WTC11 (cell line): ENCODE measurements at regions not wholly inside any gene's neighbourhood (a gene's known extent, or its start where the extent isn't known, plus 50 kb on each side); places are given as distances from the start of the nearest gene placed in this dataset.

ENCODE experiments used
- ATAC-seq: fragments of 200-7000 bp; cut with Tn5 transposase; 2 replicates; pipeline ENCODE4 v1.10.0; 2021; ENCODE audit warnings: mild to moderate bottlenecking, moderate library complexity
- CTCF ChIA-PET: fragments of 300-600 bp; sonication (Branson Sonifier 250); formaldehyde crosslinking; loops from one replicate; lab custom pipeline; 2021; ENCODE audit warnings: antibody characterized with exemption; lab: Charles Lee
- POLR2A ChIA-PET: fragments of 350-600 bp; sonication (Branson Sonifier 250); formaldehyde crosslinking; loops from one replicate; lab custom pipeline; 2021; ENCODE audit warnings: antibody characterized with exemption; lab: Charles Lee
- DNase-seq: peaks from one replicate; pipeline ENCODE4 v3.0.0; 2021; ENCODE audit warnings: low spot score
- H3K27ac Mint-ChIP-seq: 2 replicates; pipeline ENCODE4 v1.8.0; 2021; ENCODE audit warnings: mixed read lengths
- H3K27me3 Mint-ChIP-seq: 2 replicates; pipeline ENCODE4 v1.8.0; 2021; ENCODE audit warnings: low read depth, mild to moderate bottlenecking, moderate library complexity, mixed read lengths
- H3K36me3 Mint-ChIP-seq: 2 replicates; pipeline ENCODE4 v1.8.0; 2021; ENCODE audit warnings: mixed read lengths
- H3K4me1 Mint-ChIP-seq: 2 replicates; pipeline ENCODE4 v1.8.0; 2022; ENCODE audit warnings: mixed read lengths
- H3K4me3 Mint-ChIP-seq: 2 replicates; pipeline ENCODE4 v1.8.0; 2021; ENCODE audit warnings: mild to moderate bottlenecking, moderate library complexity, mixed read lengths
- H3K9me3 Mint-ChIP-seq: 2 replicates; pipeline ENCODE4 v1.8.0; 2021; ENCODE audit warnings: mixed read lengths
- CBFB ChIP-seq: sonication (generic); formaldehyde crosslinking; IDR thresholded peaks from 2 replicates; pipeline ENCODE4 v1.8.1; 2022; ENCODE audit warnings: mild to moderate bottlenecking, low read depth, missing genetic modification reagents
- CREB1 ChIP-seq: sonication (generic); formaldehyde crosslinking; IDR thresholded peaks from 2 replicates; pipeline ENCODE4 v1.8.0; 2023; ENCODE audit warnings: mild to moderate bottlenecking, missing genetic modification reagents
- ETV6 ChIP-seq: sonication (generic); formaldehyde crosslinking; IDR thresholded peaks from 2 replicates; pipeline ENCODE4 v1.8.1; 2022; ENCODE audit warnings: mild to moderate bottlenecking, missing genetic modification reagents
- FOXK1 ChIP-seq: sonication (generic); formaldehyde crosslinking; IDR thresholded peaks from 2 replicates; pipeline ENCODE4 v1.8.0; 2022; ENCODE audit warnings: mild to moderate bottlenecking, moderate library complexity, missing genetic modification reagents
- GTF2I ChIP-seq: fragments of 250-450 bp; sonication (Bioruptor Pico); conservative IDR thresholded peaks from 2 replicates; pipeline ENCODE4 v1.4.0; 2021; ENCODE audit warnings: mild to moderate bottlenecking
- IRF2 ChIP-seq: sonication (generic); formaldehyde crosslinking; IDR thresholded peaks from 2 replicates; pipeline ENCODE4 v1.8.0; 2022; ENCODE audit warnings: low read depth, missing genetic modification reagents, borderline replicate concordance
- NFE2L1 ChIP-seq: sonication (generic); formaldehyde crosslinking; IDR thresholded peaks from 2 replicates; pipeline ENCODE4 v1.8.1; 2023; ENCODE audit warnings: missing genetic modification reagents
- NR1H2 ChIP-seq: sonication (generic); formaldehyde crosslinking; IDR thresholded peaks from 2 replicates; pipeline ENCODE4 v1.9.0; 2021; ENCODE audit warnings: mild to moderate bottlenecking, moderate library complexity, missing genetic modification reagents
- SMAD4 ChIP-seq: sonication (generic); formaldehyde crosslinking; IDR thresholded peaks from 2 replicates; pipeline ENCODE4 v1.8.0; 2022; ENCODE audit warnings: mild to moderate bottlenecking, missing genetic modification reagents
- TEAD1 ChIP-seq: sonication (generic); formaldehyde crosslinking; IDR thresholded peaks from 2 replicates; pipeline ENCODE4 v1.8.0; 2022; ENCODE audit warnings: mild to moderate bottlenecking, missing genetic modification reagents
- TEAD4 ChIP-seq: sonication (generic); formaldehyde crosslinking; IDR thresholded peaks from 2 replicates; pipeline ENCODE4 v1.8.0; 2022; ENCODE audit warnings: mild to moderate bottlenecking, missing genetic modification reagents
- ZNF121 ChIP-seq: sonication (generic); formaldehyde crosslinking; IDR thresholded peaks from 2 replicates; pipeline ENCODE4 v1.8.0; 2023; ENCODE audit warnings: missing genetic modification reagents
- ZNF219 ChIP-seq: sonication (generic); formaldehyde crosslinking; IDR thresholded peaks from 2 replicates; pipeline ENCODE4 v1.8.0; 2023; ENCODE audit warnings: missing genetic modification reagents, mild to moderate bottlenecking, borderline replicate concordance
- ZNF396 ChIP-seq: fragments of 250-450 bp; sonication (Bioruptor Pico); IDR thresholded peaks from 2 replicates; pipeline ENCODE4 v1.8.0; 2021; ENCODE audit warnings: mild to moderate bottlenecking, moderate library complexity, borderline replicate concordance
- TF ChIP-seq, protein P1 (sequence below): fragments of 250-450 bp; sonication (Bioruptor Pico); IDR thresholded peaks from 2 replicates; pipeline ENCODE4 v1.9.0; 2021; ENCODE audit warnings: mild to moderate bottlenecking
- TF ChIP-seq, protein P2 (sequence below): sonication (generic); formaldehyde crosslinking; IDR thresholded peaks from 2 replicates; pipeline ENCODE4 v1.8.1; 2023; ENCODE audit warnings: mild to moderate bottlenecking, missing genetic modification reagents, borderline replicate concordance
- TF ChIP-seq, protein P3 (sequence below): sonication (generic); formaldehyde crosslinking; IDR thresholded peaks from 2 replicates; pipeline ENCODE4 v1.8.1; 2023; ENCODE audit warnings: mild to moderate bottlenecking, missing genetic modification reagents, moderate library complexity
- TF ChIP-seq, protein P4 (sequence below): sonication (generic); formaldehyde crosslinking; IDR thresholded peaks from 2 replicates; pipeline ENCODE4 v1.8.0; 2023; ENCODE audit warnings: mild to moderate bottlenecking, missing genetic modification reagents
- TF ChIP-seq, protein P5 (sequence below): sonication (generic); formaldehyde crosslinking; IDR thresholded peaks from 2 replicates; pipeline ENCODE4 v1.8.1; 2022; ENCODE audit warnings: low read depth, mild to moderate bottlenecking, moderate library complexity, missing genetic modification reagents, borderline replicate concordance
- TF ChIP-seq, protein P6 (sequence below): sonication (generic); formaldehyde crosslinking; IDR thresholded peaks from 2 replicates; pipeline ENCODE4 v1.8.0; 2023; ENCODE audit warnings: missing genetic modification reagents
- TF ChIP-seq, protein P7 (sequence below): sonication (generic); formaldehyde crosslinking; IDR thresholded peaks from 2 replicates; pipeline ENCODE4 v1.8.1; 2023; ENCODE audit warnings: mild to moderate bottlenecking, missing genetic modification reagents, moderate library complexity

DNA sequence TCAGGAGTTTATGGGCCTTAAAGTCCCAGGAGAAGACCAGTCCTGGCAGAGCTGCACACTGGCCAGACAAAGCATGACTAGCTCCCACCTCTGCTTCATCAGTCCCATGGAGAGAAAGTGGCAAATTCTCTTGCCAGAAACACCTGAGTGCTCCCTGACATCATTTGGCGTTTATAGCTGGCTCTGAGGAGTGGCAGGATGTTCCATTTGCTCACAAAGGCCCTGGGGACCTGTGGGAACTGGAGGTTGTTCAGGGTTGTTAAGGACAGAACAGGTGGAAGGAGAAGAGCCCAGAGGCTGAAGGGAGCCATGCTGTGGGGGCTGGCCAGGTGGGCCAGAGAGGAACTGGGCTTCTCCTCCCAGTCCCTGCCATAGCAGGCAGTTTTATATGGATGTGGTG lies 56.1 kb downstream of the RPL37A start:
- H3K27ac Mint-ChIP-seq: no peak overlapping the region
- ATAC-seq (no peak), DNase-seq (no peak)
- H3K36me3 Mint-ChIP-seq: no peaks in the 10 kb centered on the region
- no peaks in the 10 kb centered on the region; the same call in 1 of the 2 replicates for H3K9me3 Mint-ChIP-seq
- peaks cover 51% of the 10 kb centered on the region for H3K4me1 Mint-ChIP-seq
- ChIA-PET POLR2A (interaction anchor here (0.6 kb wide), 1 partner anchor 137 kb away, joined by 4 read pairs; no protein-coding TSS in a partner anchor), CTCF (no interaction called here)
- TF ChIP-seq ETV6 (CRISPR knock-in tag) (no peak), TEAD1 (CRISPR knock-in tag) (no peak), TEAD4 (CRISPR knock-in tag) (no peak), CREB1 (CRISPR knock-in tag) (no peak), CBFB (CRISPR knock-in tag) (no peak), ZNF121 (CRISPR knock-in tag) (no peak), SMAD4 (CRISPR knock-in tag) (no peak), ZNF396 (CRISPR knock-in tag) (no peak)
- TF ChIP-seq, protein P1, sequence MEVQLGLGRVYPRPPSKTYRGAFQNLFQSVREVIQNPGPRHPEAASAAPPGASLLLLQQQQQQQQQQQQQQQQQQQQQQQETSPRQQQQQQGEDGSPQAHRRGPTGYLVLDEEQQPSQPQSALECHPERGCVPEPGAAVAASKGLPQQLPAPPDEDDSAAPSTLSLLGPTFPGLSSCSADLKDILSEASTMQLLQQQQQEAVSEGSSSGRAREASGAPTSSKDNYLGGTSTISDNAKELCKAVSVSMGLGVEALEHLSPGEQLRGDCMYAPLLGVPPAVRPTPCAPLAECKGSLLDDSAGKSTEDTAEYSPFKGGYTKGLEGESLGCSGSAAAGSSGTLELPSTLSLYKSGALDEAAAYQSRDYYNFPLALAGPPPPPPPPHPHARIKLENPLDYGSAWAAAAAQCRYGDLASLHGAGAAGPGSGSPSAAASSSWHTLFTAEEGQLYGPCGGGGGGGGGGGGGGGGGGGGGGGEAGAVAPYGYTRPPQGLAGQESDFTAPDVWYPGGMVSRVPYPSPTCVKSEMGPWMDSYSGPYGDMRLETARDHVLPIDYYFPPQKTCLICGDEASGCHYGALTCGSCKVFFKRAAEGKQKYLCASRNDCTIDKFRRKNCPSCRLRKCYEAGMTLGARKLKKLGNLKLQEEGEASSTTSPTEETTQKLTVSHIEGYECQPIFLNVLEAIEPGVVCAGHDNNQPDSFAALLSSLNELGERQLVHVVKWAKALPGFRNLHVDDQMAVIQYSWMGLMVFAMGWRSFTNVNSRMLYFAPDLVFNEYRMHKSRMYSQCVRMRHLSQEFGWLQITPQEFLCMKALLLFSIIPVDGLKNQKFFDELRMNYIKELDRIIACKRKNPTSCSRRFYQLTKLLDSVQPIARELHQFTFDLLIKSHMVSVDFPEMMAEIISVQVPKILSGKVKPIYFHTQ (CRISPR knock-in tag): no peak
- no peak overlapping the region for H3K4me3 Mint-ChIP-seq
- no peaks in the 10 kb centered on the region for H3K27me3 Mint-ChIP-seq

DNA sequence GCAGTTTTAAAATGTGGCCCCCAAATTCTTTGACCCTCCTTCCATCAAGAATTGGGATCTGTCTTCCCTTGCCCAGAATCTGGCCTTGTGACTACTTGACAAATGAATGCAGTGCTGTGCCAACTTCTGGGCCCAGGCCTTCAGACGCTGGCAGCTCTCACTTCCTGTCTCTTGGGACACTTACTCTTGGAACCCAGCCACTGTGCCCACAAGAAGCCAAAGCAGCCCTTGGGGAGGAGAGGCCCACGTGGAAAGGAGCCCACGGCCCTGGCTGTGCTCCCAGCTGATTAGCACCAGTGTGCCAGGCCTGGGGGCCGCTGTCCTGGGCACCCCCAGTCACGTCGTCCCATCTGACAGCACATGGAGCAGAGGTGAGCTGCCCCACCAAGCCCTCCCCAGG lies 56.6 kb downstream of the RPL37A start:
- DNase-seq (no peak), ATAC-seq (no peak)
- Mint-ChIP-seq H3K4me3 (no peak overlapping the region), H3K27me3 (no peaks in the 10 kb centered on the region; the same call in 1 of the 2 replicates), H3K9me3 (no peaks in the 10 kb centered on the region; the same call in 1 of the 2 replicates), H3K27ac (no peak overlapping the region), H3K4me1 (peaks cover 48% of the 10 kb centered on the region), H3K36me3 (no peaks in the 10 kb centered on the region)
- CTCF ChIA-PET: no interaction called here
- POLR2A ChIA-PET: no interaction called here
- TF ChIP-seq NR1H2 (CRISPR knock-in tag) (no peak), NFE2L1 (CRISPR knock-in tag) (no peak), GTF2I (CRISPR knock-in tag) (no peak), FOXK1 (CRISPR knock-in tag) (no peak), ZNF219 (CRISPR knock-in tag) (no peak), IRF2 (no peak)
- TF ChIP-seq, protein P2, sequence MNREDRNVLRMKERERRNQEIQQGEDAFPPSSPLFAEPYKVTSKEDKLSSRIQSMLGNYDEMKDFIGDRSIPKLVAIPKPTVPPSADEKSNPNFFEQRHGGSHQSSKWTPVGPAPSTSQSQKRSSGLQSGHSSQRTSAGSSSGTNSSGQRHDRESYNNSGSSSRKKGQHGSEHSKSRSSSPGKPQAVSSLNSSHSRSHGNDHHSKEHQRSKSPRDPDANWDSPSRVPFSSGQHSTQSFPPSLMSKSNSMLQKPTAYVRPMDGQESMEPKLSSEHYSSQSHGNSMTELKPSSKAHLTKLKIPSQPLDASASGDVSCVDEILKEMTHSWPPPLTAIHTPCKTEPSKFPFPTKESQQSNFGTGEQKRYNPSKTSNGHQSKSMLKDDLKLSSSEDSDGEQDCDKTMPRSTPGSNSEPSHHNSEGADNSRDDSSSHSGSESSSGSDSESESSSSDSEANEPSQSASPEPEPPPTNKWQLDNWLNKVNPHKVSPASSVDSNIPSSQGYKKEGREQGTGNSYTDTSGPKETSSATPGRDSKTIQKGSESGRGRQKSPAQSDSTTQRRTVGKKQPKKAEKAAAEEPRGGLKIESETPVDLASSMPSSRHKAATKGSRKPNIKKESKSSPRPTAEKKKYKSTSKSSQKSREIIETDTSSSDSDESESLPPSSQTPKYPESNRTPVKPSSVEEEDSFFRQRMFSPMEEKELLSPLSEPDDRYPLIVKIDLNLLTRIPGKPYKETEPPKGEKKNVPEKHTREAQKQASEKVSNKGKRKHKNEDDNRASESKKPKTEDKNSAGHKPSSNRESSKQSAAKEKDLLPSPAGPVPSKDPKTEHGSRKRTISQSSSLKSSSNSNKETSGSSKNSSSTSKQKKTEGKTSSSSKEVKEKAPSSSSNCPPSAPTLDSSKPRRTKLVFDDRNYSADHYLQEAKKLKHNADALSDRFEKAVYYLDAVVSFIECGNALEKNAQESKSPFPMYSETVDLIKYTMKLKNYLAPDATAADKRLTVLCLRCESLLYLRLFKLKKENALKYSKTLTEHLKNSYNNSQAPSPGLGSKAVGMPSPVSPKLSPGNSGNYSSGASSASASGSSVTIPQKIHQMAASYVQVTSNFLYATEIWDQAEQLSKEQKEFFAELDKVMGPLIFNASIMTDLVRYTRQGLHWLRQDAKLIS (CRISPR knock-in tag): no peak
- TF ChIP-seq, protein P3, sequence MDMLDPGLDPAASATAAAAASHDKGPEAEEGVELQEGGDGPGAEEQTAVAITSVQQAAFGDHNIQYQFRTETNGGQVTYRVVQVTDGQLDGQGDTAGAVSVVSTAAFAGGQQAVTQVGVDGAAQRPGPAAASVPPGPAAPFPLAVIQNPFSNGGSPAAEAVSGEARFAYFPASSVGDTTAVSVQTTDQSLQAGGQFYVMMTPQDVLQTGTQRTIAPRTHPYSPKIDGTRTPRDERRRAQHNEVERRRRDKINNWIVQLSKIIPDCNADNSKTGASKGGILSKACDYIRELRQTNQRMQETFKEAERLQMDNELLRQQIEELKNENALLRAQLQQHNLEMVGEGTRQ (CRISPR knock-in tag): no peak
- TF ChIP-seq, protein P4, sequence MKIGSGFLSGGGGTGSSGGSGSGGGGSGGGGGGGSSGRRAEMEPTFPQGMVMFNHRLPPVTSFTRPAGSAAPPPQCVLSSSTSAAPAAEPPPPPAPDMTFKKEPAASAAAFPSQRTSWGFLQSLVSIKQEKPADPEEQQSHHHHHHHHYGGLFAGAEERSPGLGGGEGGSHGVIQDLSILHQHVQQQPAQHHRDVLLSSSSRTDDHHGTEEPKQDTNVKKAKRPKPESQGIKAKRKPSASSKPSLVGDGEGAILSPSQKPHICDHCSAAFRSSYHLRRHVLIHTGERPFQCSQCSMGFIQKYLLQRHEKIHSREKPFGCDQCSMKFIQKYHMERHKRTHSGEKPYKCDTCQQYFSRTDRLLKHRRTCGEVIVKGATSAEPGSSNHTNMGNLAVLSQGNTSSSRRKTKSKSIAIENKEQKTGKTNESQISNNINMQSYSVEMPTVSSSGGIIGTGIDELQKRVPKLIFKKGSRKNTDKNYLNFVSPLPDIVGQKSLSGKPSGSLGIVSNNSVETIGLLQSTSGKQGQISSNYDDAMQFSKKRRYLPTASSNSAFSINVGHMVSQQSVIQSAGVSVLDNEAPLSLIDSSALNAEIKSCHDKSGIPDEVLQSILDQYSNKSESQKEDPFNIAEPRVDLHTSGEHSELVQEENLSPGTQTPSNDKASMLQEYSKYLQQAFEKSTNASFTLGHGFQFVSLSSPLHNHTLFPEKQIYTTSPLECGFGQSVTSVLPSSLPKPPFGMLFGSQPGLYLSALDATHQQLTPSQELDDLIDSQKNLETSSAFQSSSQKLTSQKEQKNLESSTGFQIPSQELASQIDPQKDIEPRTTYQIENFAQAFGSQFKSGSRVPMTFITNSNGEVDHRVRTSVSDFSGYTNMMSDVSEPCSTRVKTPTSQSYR (CRISPR knock-in tag): no peak
- TF ChIP-seq, protein P5, sequence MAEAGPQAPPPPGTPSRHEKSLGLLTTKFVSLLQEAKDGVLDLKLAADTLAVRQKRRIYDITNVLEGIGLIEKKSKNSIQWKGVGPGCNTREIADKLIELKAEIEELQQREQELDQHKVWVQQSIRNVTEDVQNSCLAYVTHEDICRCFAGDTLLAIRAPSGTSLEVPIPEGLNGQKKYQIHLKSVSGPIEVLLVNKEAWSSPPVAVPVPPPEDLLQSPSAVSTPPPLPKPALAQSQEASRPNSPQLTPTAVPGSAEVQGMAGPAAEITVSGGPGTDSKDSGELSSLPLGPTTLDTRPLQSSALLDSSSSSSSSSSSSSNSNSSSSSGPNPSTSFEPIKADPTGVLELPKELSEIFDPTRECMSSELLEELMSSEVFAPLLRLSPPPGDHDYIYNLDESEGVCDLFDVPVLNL (CRISPR knock-in tag): no peak
- TF ChIP-seq, protein P6, sequence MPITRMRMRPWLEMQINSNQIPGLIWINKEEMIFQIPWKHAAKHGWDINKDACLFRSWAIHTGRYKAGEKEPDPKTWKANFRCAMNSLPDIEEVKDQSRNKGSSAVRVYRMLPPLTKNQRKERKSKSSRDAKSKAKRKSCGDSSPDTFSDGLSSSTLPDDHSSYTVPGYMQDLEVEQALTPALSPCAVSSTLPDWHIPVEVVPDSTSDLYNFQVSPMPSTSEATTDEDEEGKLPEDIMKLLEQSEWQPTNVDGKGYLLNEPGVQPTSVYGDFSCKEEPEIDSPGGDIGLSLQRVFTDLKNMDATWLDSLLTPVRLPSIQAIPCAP (CRISPR knock-in tag): no peak
- TF ChIP-seq, protein P7, sequence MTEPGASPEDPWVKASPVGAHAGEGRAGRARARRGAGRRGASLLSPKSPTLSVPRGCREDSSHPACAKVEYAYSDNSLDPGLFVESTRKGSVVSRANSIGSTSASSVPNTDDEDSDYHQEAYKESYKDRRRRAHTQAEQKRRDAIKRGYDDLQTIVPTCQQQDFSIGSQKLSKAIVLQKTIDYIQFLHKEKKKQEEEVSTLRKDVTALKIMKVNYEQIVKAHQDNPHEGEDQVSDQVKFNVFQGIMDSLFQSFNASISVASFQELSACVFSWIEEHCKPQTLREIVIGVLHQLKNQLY (CRISPR knock-in tag): no peak
